ENCODE measurements at regions not wholly inside any gene's neighbourhood (a gene's known extent, or its start where the extent isn't known, plus 50 kb on each side); places are given as distances from the start of the nearest gene placed in this dataset.
"Not testable (repeated sequence)": the region's sequence is repeated elsewhere in the genome, so short reads cannot be mapped to it uniquely, and the experiment has no call there.

- not testable (repeated sequence) for TF ChIP-seq CTCF (conservative IDR thresholded peaks at IDR 0.05; ENCODE audit: low read depth, low read length); EZH2 (IDR thresholded peaks at IDR 0.05; ENCODE audit: low read length, unreplicated experiment)
Measured at GRCh38 chr3:147154988-147155387, 251.4 kb downstream of the ZIC4 start.
